Central memory CD8-positive, alpha-beta T cell (primary cell): ENCODE measurements at regions not wholly inside any gene's neighbourhood (a gene's known extent, or its start where the extent isn't known, plus 50 kb on each side); places are given as distances from the start of the nearest gene placed in this dataset.

Source experiments
- ATAC-seq: fragments of 150-1000 bp; cut with Tn5 transposase; replicated peaks from 2 replicates; pipeline ENCODE4 v1.10.0; 2022; ENCODE audit warnings: mild to moderate bottlenecking, moderate FRiP score, moderate number of reproducible peaks; ENCODE audit not compliant: poor library complexity, severe bottlenecking; ENCODE audit errors: extremely low read depth
- DNase-seq, 2 donors: peaks; one replicate each; pipeline ENCODE4 v3.0.0; 2021; ENCODE audit warnings: low spot score in 2 of 2
- H3K27ac Mint-ChIP-seq: one replicate; pipeline ENCODE4 v1.8.0; 2022; ENCODE audit warnings: low read depth, mild to moderate bottlenecking, moderate library complexity, mixed read lengths
- H3K27me3 Mint-ChIP-seq: one replicate; pipeline ENCODE4 v1.8.0; 2022; ENCODE audit warnings: mixed read lengths
- H3K36me3 Mint-ChIP-seq: one replicate; pipeline ENCODE4 v1.8.0; 2022; ENCODE audit warnings: mild to moderate bottlenecking, moderate library complexity, mixed read lengths; ENCODE audit not compliant: insufficient read depth
- H3K4me1 Mint-ChIP-seq: one replicate; pipeline ENCODE4 v1.8.0; 2022; ENCODE audit warnings: mixed read lengths
- H3K4me3 Mint-ChIP-seq: one replicate; pipeline ENCODE4 v1.8.0; 2022; ENCODE audit warnings: mild to moderate bottlenecking, moderate library complexity, mixed read lengths
- H3K9me3 Mint-ChIP-seq: one replicate; pipeline ENCODE4 v1.8.0; 2022; ENCODE audit warnings: mixed read lengths

DNA sequence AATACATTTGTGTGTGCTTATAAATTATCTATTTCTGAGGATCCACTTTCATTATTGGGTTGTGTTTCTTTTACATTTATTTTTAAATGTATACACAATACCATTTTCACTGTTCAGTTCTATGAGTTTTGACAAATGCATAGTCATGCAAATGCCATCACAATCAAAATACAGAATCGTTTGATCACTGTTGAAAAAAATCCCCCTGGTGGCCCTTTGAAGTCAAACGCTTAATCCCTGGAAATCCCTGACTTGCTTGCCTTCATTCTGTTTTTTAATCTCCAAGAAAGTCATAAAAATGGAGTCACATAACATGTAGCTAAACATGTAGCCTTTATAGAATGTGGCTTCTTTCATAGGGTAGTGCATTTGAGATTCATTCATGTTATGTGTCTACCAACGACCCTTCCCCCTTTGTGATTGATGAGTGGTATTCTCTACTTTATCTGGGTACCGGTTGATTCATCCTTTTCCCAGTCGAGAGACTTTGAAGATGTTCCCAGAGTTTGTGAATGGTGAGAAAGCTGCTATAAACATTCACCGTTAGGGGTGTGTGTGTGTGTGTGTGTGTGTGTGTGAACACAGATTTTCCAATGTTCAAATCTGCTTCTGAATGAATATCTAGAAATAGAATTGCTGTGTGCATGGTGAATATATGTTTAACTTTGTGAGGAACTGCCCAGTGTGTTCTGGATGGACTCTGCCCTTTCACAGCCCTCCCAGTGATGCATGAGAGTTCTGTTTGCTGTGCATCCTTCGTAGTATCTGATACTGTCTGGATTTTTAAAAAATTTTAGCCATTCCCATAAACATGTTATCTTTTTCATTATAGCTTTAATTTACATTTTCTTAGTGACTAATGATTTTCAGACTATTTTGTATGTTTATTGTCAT is 173.6 kb downstream of the GALR1 start:
- Mint-ChIP-seq H3K4me1 (no peaks in the 10 kb centered on the region), H3K27ac (no peak overlapping the region), H3K27me3 (peaks cover 41% of the 10 kb centered on the region), H3K36me3 (no peaks in the 10 kb centered on the region), H3K9me3 (no peaks in the 10 kb centered on the region), H3K4me3 (no peak overlapping the region)
- ATAC-seq (no peak), DNase-seq (no peak)

- Mint-ChIP-seq H3K4me1 (no peaks in the 10 kb centered on the region), H3K27ac (no peak overlapping the region), H3K4me3 (no peak overlapping the region), H3K36me3 (no peaks in the 10 kb centered on the region), H3K27me3 (peaks cover 48% of the 10 kb centered on the region), H3K9me3 (no peaks in the 10 kb centered on the region)
- no peak for DNase-seq
- ATAC-seq: no peak
Measured at GRCh38 chr18:77433076-77433475, 183.4 kb downstream of the GALR1 start.

DNA sequence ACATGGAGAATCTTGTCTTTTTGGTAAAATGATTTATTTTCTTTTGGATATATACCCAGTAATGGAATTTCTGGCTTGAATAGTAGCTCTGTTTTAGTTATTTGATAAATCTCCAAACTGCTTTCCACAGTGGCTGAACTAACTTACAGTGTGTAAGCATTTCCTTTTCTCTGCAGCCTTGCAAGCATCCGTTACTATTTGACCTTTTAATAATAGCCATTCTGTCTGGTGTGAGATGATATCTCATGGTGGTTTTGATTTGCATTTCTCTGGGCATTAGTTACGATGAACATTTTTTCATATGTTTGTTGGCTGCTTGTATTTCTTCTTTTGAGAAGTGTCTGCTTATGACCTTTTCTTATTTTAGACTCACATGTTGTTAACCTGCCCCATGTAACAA is 190.2 kb downstream of the GALR1 start:
- H3K36me3 Mint-ChIP-seq: peaks cover 1% of the 10 kb centered on the region
- no peaks in the 10 kb centered on the region for H3K4me1 Mint-ChIP-seq
- no peak overlapping the region for H3K27ac Mint-ChIP-seq
- H3K4me3 Mint-ChIP-seq: no peak overlapping the region
- no peaks in the 10 kb centered on the region for H3K9me3 Mint-ChIP-seq
- ATAC-seq (no peak), DNase-seq (no peak)
- peaks cover 41% of the 10 kb centered on the region for H3K27me3 Mint-ChIP-seq

DNA sequence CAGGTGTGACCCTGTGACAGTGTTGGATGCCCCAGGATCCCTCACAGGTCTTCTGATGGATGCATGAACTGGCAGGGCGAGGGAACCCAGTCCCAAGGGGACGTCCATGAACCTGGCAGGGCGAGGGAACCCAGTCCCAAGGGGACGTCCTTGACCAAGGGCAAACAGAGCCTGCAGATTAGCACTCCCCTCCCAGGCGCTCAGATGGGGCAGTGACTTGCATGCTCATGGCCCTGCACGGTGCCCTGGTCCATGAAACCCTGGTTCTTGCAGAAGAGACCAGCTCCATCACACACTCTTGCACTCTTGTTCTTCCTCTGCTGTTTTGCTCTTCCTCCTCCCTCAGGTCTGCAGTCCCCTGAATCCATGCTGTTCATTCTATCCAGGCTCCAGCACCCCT is 192.7 kb downstream of the GALR1 start:
- DNase-seq (no peak), ATAC-seq (no peak)
- Mint-ChIP-seq H3K4me1 (no peaks in the 10 kb centered on the region), H3K9me3 (no peaks in the 10 kb centered on the region), H3K27me3 (peaks cover 52% of the 10 kb centered on the region), H3K4me3 (no peak overlapping the region), H3K36me3 (peaks cover 1% of the 10 kb centered on the region), H3K27ac (no peak overlapping the region)

DNA sequence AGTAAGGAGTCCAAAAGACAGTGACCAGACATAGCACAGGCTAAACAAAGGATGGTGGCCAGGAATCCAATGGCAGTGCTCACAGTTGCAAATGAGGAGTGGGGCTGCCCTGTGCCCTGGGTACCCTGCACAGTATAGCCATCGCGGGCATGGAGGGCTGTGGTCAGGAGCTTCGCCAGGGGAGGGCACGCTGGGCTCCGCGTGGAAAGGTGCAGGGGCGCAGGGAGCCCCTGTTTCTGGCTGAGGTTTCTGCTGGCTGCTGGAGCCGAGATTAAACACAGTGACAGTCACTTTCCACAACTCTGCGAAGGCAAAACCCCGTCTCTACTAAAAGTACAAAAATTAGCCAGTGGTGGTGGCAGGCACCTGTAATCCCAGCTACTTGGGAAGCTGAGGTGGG is 194.7 kb downstream of the GALR1 start:
- Mint-ChIP-seq H3K27me3 (peaks cover 70% of the 10 kb centered on the region), H3K36me3 (peaks cover 1% of the 10 kb centered on the region), H3K9me3 (no peaks in the 10 kb centered on the region), H3K27ac (no peak overlapping the region), H3K4me1 (peaks cover 5% of the 10 kb centered on the region), H3K4me3 (no peak overlapping the region)
- ATAC-seq: no peak
- no peak for DNase-seq

GRCh38 chr18:77448046-77448445 is 198.4 kb downstream of the GALR1 start:
- Mint-ChIP-seq H3K4me1 (peaks cover 5% of the 10 kb centered on the region), H3K27me3 (peaks cover 66% of the 10 kb centered on the region), H3K4me3 (no peak overlapping the region), H3K9me3 (no peaks in the 10 kb centered on the region), H3K36me3 (no peaks in the 10 kb centered on the region), H3K27ac (no peak overlapping the region)
- ATAC-seq: no peak
- DNase-seq: no peak

- H3K27me3 Mint-ChIP-seq: peaks cover 13% of the 10 kb centered on the region
- no peaks in the 10 kb centered on the region for H3K36me3 Mint-ChIP-seq
- H3K4me3 Mint-ChIP-seq: no peak overlapping the region
- no peaks in the 10 kb centered on the region for H3K9me3 Mint-ChIP-seq
- DNase-seq (no peak), ATAC-seq (no peak)
- H3K27ac Mint-ChIP-seq: no peak overlapping the region
- H3K4me1 Mint-ChIP-seq: no peaks in the 10 kb centered on the region
Measured at GRCh38 chr18:77455004-77455403, 205.4 kb downstream of the GALR1 start.

GRCh38 chr18:77457681-77458080 is 208.0 kb downstream of the GALR1 start:
- H3K27me3 Mint-ChIP-seq: peaks cover 14% of the 10 kb centered on the region
- H3K36me3 Mint-ChIP-seq: no peaks in the 10 kb centered on the region
- no peaks in the 10 kb centered on the region for H3K9me3 Mint-ChIP-seq
- H3K4me3 Mint-ChIP-seq: no peak overlapping the region
- DNase-seq (no peak), ATAC-seq (no peak)
- H3K27ac Mint-ChIP-seq: no peak overlapping the region
- H3K4me1 Mint-ChIP-seq: no peaks in the 10 kb centered on the region

DNA sequence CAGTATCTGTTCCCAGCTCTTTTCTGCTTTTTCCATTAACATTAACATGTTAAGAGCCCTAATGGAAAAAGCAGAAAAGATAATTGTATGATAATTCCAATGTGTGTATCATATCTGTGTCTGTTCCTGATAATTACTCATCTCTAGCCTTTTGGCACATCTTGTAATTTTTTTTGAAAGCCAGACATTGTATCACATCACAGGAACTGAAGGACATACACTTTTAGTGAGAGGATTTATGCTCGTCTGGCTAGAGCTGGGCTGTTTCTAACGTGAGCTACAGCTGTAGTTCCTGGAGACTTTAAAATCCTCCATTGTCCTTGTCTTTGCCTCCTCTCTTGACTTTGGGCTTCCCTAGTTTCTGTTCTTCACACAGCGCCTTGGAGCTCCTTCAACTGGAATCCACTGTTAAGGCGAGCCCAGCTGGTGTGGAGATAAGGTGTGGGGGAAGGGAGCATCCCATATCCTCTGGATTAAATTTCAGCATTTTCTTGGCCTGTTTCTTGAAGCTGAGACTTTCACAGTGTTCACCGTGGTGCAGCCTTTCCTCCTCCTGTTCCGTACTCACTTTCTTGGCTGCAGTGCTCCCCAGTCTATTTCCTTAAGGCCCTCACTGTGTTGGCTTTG is 211.5 kb downstream of the GALR1 start:
- no peak overlapping the region for H3K27ac Mint-ChIP-seq
- no peaks in the 10 kb centered on the region for H3K36me3 Mint-ChIP-seq

DNA sequence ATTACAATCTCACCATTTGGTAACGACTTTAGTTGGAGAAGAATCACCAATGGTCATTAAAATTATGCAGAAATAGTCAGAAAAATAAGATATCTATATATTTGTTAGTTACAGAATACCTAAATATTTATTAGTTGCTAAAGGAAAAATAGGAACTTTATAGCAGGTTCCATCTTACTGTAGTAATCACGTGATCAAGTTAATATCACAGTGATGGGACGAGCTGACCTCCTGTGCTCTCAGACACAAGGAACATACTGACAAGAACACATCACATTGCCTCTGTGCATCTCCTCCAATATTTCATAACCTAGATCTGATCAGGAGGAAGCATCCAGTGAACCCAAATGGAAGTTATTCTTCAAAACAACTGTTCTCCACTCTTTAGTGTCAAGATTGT is 215.3 kb downstream of the GALR1 start:
- no peak for ATAC-seq
- H3K9me3 Mint-ChIP-seq: no peaks in the 10 kb centered on the region
- no peak overlapping the region for H3K4me3 Mint-ChIP-seq
- no peaks in the 10 kb centered on the region for H3K4me1 Mint-ChIP-seq
- peaks cover 71% of the 10 kb centered on the region for H3K27me3 Mint-ChIP-seq
- H3K27ac Mint-ChIP-seq: no peak overlapping the region
- no peaks in the 10 kb centered on the region for H3K36me3 Mint-ChIP-seq
- no peak for DNase-seq

More for the DNA sequence above, 211.5 kb downstream of the GALR1 start:
- peaks cover 49% of the 10 kb centered on the region for H3K27me3 Mint-ChIP-seq
- no peak overlapping the region for H3K4me3 Mint-ChIP-seq
- ATAC-seq (no peak), DNase-seq (no peak)
- H3K4me1 Mint-ChIP-seq: no peaks in the 10 kb centered on the region
- no peaks in the 10 kb centered on the region for H3K9me3 Mint-ChIP-seq

GRCh38 chr18:77466890-77467289 is 217.2 kb downstream of the GALR1 start:
- Mint-ChIP-seq H3K27me3 (peaks cover 73% of the 10 kb centered on the region), H3K4me3 (no peak overlapping the region)

DNA sequence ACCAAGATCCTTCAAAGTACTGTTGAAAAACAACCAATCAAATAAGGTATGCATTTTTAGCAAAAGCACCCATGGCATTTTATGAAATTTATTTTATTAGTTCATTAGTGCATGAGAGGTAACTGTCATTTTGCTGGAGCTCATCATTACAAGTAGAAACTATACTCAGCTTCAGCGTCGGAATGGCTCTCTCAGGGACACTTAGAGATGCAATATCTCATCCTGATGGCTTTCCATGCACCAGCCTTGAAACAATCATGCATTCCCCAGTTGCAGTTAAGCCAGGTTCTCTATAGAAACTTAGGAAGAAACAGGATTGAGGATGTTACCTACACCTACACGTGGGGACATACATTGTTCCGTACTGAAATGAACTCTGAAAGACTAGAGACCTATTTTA is 219.5 kb downstream of the GALR1 start:
- Mint-ChIP-seq H3K4me1 (no peaks in the 10 kb centered on the region), H3K4me3 (no peak overlapping the region), H3K27me3 (peaks cover 65% of the 10 kb centered on the region), H3K36me3 (no peaks in the 10 kb centered on the region), H3K9me3 (no peaks in the 10 kb centered on the region), H3K27ac (no peak overlapping the region)
- DNase-seq (no peak), ATAC-seq (no peak)

More at GRCh38 chr18:77466890-77467289, 217.2 kb downstream of the GALR1 start:
- ATAC-seq (no peak), DNase-seq (no peak)
- H3K4me1 Mint-ChIP-seq: no peaks in the 10 kb centered on the region
- no peaks in the 10 kb centered on the region for H3K36me3 Mint-ChIP-seq
- H3K9me3 Mint-ChIP-seq: no peaks in the 10 kb centered on the region
- no peak overlapping the region for H3K27ac Mint-ChIP-seq
